ENCODE measurements at regions not wholly inside any gene's neighbourhood (a gene's known extent, or its start where the extent isn't known, plus 50 kb on each side); places are given as distances from the start of the nearest gene placed in this dataset.
A peak's percentile ranks its signal among the peaks of the same experiment; 100 is the strongest.

GRCh38 chrX:46328133-46328532 lies 217.1 kb downstream of the ZNF674 start:
- CTCF ChIA-PET: interaction anchor here (0.5 kb wide), 1 partner anchor 11 kb away, joined by 3 read pairs; no protein-coding TSS in a partner anchor

GRCh38 chrX:46327566-46328115 lies 217.6 kb downstream of the ZNF674 start:
- peak; percentile 92 for ATAC-seq
- CTCF ChIA-PET: interaction anchor here (0.5 kb wide), 1 partner anchor 11 kb away, joined by 3 read pairs; no protein-coding TSS in a partner anchor
- POLR2A ChIA-PET: interaction anchor here (0.6 kb wide), 2 partner anchors 28 to 137 kb away, joined by 3 to 9 read pairs; no protein-coding TSS in a partner anchor

More at GRCh38 chrX:46328133-46328532, 217.1 kb downstream of the ZNF674 start:
- no TSS peak for BruUV-seq (replicated peaks)
- no peaks in the 10 kb centered on the region for H3K27me3 ChIP-seq (ENCODE audit: control insufficient read depth, insufficient read depth, low read length)
- no peak for TF ChIP-seq SIN3A (IDR thresholded peaks at IDR 0.05; ENCODE audit: borderline replicate concordance, insufficient read depth, low read depth, low read length)
- no peak for TF ChIP-seq TCF7L2 (IDR thresholded peaks at IDR 0.05; ENCODE audit: low read depth, low read length)
- TF ChIP-seq REST (IDR thresholded peaks at IDR 0.05; ENCODE audit: insufficient read depth in 1 of 2, low read depth in 2 of 2, low read length in 1 of 2): no peak
- no peak for TF ChIP-seq POLR2AphosphoS5 (IDR thresholded peaks at IDR 0.05; ENCODE audit: low read depth, low read length)
- no peak for TF ChIP-seq CTCF (IDR thresholded peaks at IDR 0.05)
- H3K4me1 ChIP-seq (ENCODE audit: control insufficient read depth, insufficient read depth, low read length): peaks cover 28% of the 10 kb centered on the region
- no peaks in the 10 kb centered on the region for H3K36me3 ChIP-seq (ENCODE audit: control insufficient read depth, insufficient read depth, low read length)
- in situ Hi-C loops (cut with HindIII; ENCODE audit: low pct_unique_long_range_greater_than_20kb, low sequenced_read_pairs): no loop called here
- H3K9me3 ChIP-seq (ENCODE audit: control insufficient read depth, insufficient read depth, low read depth, low read length): no peaks in the 10 kb centered on the region
- no peak overlapping the region for H3K4me3 ChIP-seq (ENCODE audit: low read depth in 2 of 2, low read length in 2 of 2)
- intact Hi-C loops (cut with micrococcal nuclease; ENCODE audit: unreplicated experiment): loop anchor here (10.0 kb wide), 1 partner anchor 47 kb away; no protein-coding TSS in a partner anchor
- POLR2A ChIA-PET: interaction anchor here (0.6 kb wide), 1 partner anchor 29 kb away, joined by 3 read pairs; no protein-coding TSS in a partner anchor
- no peak for DNase-seq (ENCODE audit: low read depth, low spot score)
- H3K27ac ChIP-seq (ENCODE audit: low read length): peak overlapping the region; percentile 97
- no peak for ATAC-seq

More at GRCh38 chrX:46327566-46328115, 217.6 kb downstream of the ZNF674 start:
- intact Hi-C loops (cut with micrococcal nuclease; ENCODE audit: unreplicated experiment) (loop anchor here (10.0 kb wide), 1 partner anchor 47 kb away; no protein-coding TSS in a partner anchor), in situ Hi-C loops (cut with HindIII; ENCODE audit: low pct_unique_long_range_greater_than_20kb, low sequenced_read_pairs) (no loop called here)
- no TSS peak for BruUV-seq (replicated peaks)
- H3K36me3 ChIP-seq (ENCODE audit: control insufficient read depth, insufficient read depth, low read length): no peaks in the 10 kb centered on the region
- H3K4me3 ChIP-seq (ENCODE audit: low read depth in 2 of 2, low read length in 2 of 2): peak overlapping the region; percentile 42 to 61
- H3K9me3 ChIP-seq (ENCODE audit: control insufficient read depth, insufficient read depth, low read depth, low read length): no peaks in the 10 kb centered on the region
- H3K27me3 ChIP-seq (ENCODE audit: control insufficient read depth, insufficient read depth, low read length): no peaks in the 10 kb centered on the region
- no peak for TF ChIP-seq REST (IDR thresholded peaks at IDR 0.05; ENCODE audit: insufficient read depth in 1 of 2, low read depth in 2 of 2, low read length in 1 of 2)
- TF ChIP-seq TCF7L2 (IDR thresholded peaks at IDR 0.05; ENCODE audit: low read depth, low read length): peak; percentile 98
- peak; percentile 69; the same call in 1 of the 2 replicates for TF ChIP-seq POLR2AphosphoS5 (IDR thresholded peaks at IDR 0.05; ENCODE audit: low read depth, low read length)
- peak overlapping the region; percentile 97 for H3K27ac ChIP-seq (ENCODE audit: low read length)
- H3K4me1 ChIP-seq (ENCODE audit: control insufficient read depth, insufficient read depth, low read length): peaks cover 28% of the 10 kb centered on the region
- no peak for DNase-seq (ENCODE audit: low read depth, low spot score)

Data from Panc1 (cell line).